ENCODE measurements at regions not wholly inside any gene's neighbourhood (a gene's known extent, or its start where the extent isn't known, plus 50 kb on each side); places are given as distances from the start of the nearest gene placed in this dataset.
"Not testable (repeated sequence)": the region's sequence is repeated elsewhere in the genome, so short reads cannot be mapped to it uniquely, and the experiment has no call there.

GRCh38 chr16:29193248-29193574 is 208.4 kb downstream of the LAT start:
- WGBS (ENCODE audit: insufficient coverage) = 100% methylated on average over 6 of the region's 14 CpGs
- H3K4me1 ChIP-seq (ENCODE audit: control extremely low read depth in 1 of 4, control insufficient read depth in 4 of 4, insufficient read depth in 4 of 4, low read length in 3 of 4); H3K36me3 ChIP-seq (ENCODE audit: control insufficient read depth in 4 of 4, insufficient read depth in 4 of 4, low read length in 3 of 4); H3K4me3 ChIP-seq (ENCODE audit: control insufficient read depth in 1 of 7, extremely low read depth in 1 of 7, insufficient read depth in 4 of 7, low read depth in 2 of 7, low read length in 6 of 7); POLR2A ChIA-PET; H3K27ac ChIP-seq (ENCODE audit: insufficient read depth in 1 of 2, low read depth in 1 of 2, low read length in 2 of 2, poor library complexity in 1 of 2, severe bottlenecking in 2 of 2); CTCF ChIA-PET; H3K9me3 ChIP-seq (ENCODE audit: control extremely low read depth in 1 of 5, control insufficient read depth in 4 of 5, insufficient read depth in 2 of 5, low read depth in 1 of 5, low read length in 4 of 5); DNase-seq; H3K27me3 ChIP-seq (replicated peaks in 2 of 5; ENCODE audit: control insufficient read depth in 4 of 5, insufficient read depth in 5 of 5, low read length in 4 of 5): not testable (repeated sequence)

GRCh38 chr16:29192329-29193247 is 207.7 kb downstream of the LAT start:
- ChIA-PET CTCF (no interaction called here), POLR2A (no interaction called here)
- H3K4me3 ChIP-seq (ENCODE audit: control insufficient read depth in 1 of 7, extremely low read depth in 1 of 7, insufficient read depth in 4 of 7, low read depth in 2 of 7, low read length in 6 of 7) = no peak overlapping the region
- H3K27ac ChIP-seq (ENCODE audit: insufficient read depth in 1 of 2, low read depth in 1 of 2, low read length in 2 of 2, poor library complexity in 1 of 2, severe bottlenecking in 2 of 2) = no peak overlapping the region
- 96% methylated on average over 11 of the region's 17 CpGs for WGBS (ENCODE audit: insufficient coverage)
- no peaks in the 10 kb centered on the region for H3K4me1 ChIP-seq (ENCODE audit: control extremely low read depth in 1 of 4, control insufficient read depth in 4 of 4, insufficient read depth in 4 of 4, low read length in 3 of 4)
- peaks cover 0 to 2% (median 0%) of the 10 kb centered on the region in 4 experiments for H3K36me3 ChIP-seq (ENCODE audit: control insufficient read depth in 4 of 4, insufficient read depth in 4 of 4, low read length in 3 of 4)
- no peak for DNase-seq
- H3K27me3 ChIP-seq (replicated peaks in 2 of 5; ENCODE audit: control insufficient read depth in 4 of 5, insufficient read depth in 5 of 5, low read length in 4 of 5) = no peaks in the 10 kb centered on the region
- H3K9me3 ChIP-seq (ENCODE audit: control extremely low read depth in 1 of 5, control insufficient read depth in 4 of 5, insufficient read depth in 2 of 5, low read depth in 1 of 5, low read length in 4 of 5) = no peaks in the 10 kb centered on the region

GRCh38 chr16:29191636-29192180 is 206.9 kb downstream of the LAT start:
- H3K4me3 ChIP-seq (ENCODE audit: control insufficient read depth in 1 of 7, extremely low read depth in 1 of 7, insufficient read depth in 4 of 7, low read depth in 2 of 7, low read length in 6 of 7); H3K27ac ChIP-seq (ENCODE audit: insufficient read depth in 1 of 2, low read depth in 1 of 2, low read length in 2 of 2, poor library complexity in 1 of 2, severe bottlenecking in 2 of 2); H3K9me3 ChIP-seq (ENCODE audit: control extremely low read depth in 1 of 5, control insufficient read depth in 4 of 5, insufficient read depth in 2 of 5, low read depth in 1 of 5, low read length in 4 of 5); DNase-seq; H3K27me3 ChIP-seq (replicated peaks in 2 of 5; ENCODE audit: control insufficient read depth in 4 of 5, insufficient read depth in 5 of 5, low read length in 4 of 5); POLR2A ChIA-PET; CTCF ChIA-PET; H3K36me3 ChIP-seq (ENCODE audit: control insufficient read depth in 4 of 4, insufficient read depth in 4 of 4, low read length in 3 of 4); H3K4me1 ChIP-seq (ENCODE audit: control extremely low read depth in 1 of 4, control insufficient read depth in 4 of 4, insufficient read depth in 4 of 4, low read length in 3 of 4): not testable (repeated sequence)
- WGBS (ENCODE audit: insufficient coverage) = 100% methylated on average over 3 of the region's 12 CpGs

GRCh38 chr16:29190553-29191431 is 205.9 kb downstream of the LAT start:
- H3K4me1 ChIP-seq (ENCODE audit: control extremely low read depth in 1 of 4, control insufficient read depth in 4 of 4, insufficient read depth in 4 of 4, low read length in 3 of 4); H3K27me3 ChIP-seq (replicated peaks in 2 of 5; ENCODE audit: control insufficient read depth in 4 of 5, insufficient read depth in 5 of 5, low read length in 4 of 5); H3K9me3 ChIP-seq (ENCODE audit: control extremely low read depth in 1 of 5, control insufficient read depth in 4 of 5, insufficient read depth in 2 of 5, low read depth in 1 of 5, low read length in 4 of 5); CTCF ChIA-PET; DNase-seq; H3K36me3 ChIP-seq (ENCODE audit: control insufficient read depth in 4 of 4, insufficient read depth in 4 of 4, low read length in 3 of 4); H3K4me3 ChIP-seq (ENCODE audit: control insufficient read depth in 1 of 7, extremely low read depth in 1 of 7, insufficient read depth in 4 of 7, low read depth in 2 of 7, low read length in 6 of 7); POLR2A ChIA-PET; H3K27ac ChIP-seq (ENCODE audit: insufficient read depth in 1 of 2, low read depth in 1 of 2, low read length in 2 of 2, poor library complexity in 1 of 2, severe bottlenecking in 2 of 2): not testable (repeated sequence)
- WGBS (ENCODE audit: insufficient coverage) = 100% methylated on average over 4 of the region's 19 CpGs

GRCh38 chr16:29188806-29189205 is 204.0 kb downstream of the LAT start:
- WGBS (ENCODE audit: insufficient coverage) = 100% methylated on average over 7 of the region's 9 CpGs
- POLR2A ChIA-PET; H3K4me1 ChIP-seq (ENCODE audit: control extremely low read depth in 1 of 4, control insufficient read depth in 4 of 4, insufficient read depth in 4 of 4, low read length in 3 of 4); H3K27me3 ChIP-seq (replicated peaks in 2 of 5; ENCODE audit: control insufficient read depth in 4 of 5, insufficient read depth in 5 of 5, low read length in 4 of 5); H3K9me3 ChIP-seq (ENCODE audit: control extremely low read depth in 1 of 5, control insufficient read depth in 4 of 5, insufficient read depth in 2 of 5, low read depth in 1 of 5, low read length in 4 of 5); H3K4me3 ChIP-seq (ENCODE audit: control insufficient read depth in 1 of 7, extremely low read depth in 1 of 7, insufficient read depth in 4 of 7, low read depth in 2 of 7, low read length in 6 of 7); DNase-seq; CTCF ChIA-PET; H3K36me3 ChIP-seq (ENCODE audit: control insufficient read depth in 4 of 4, insufficient read depth in 4 of 4, low read length in 3 of 4); H3K27ac ChIP-seq (ENCODE audit: insufficient read depth in 1 of 2, low read depth in 1 of 2, low read length in 2 of 2, poor library complexity in 1 of 2, severe bottlenecking in 2 of 2): not testable (repeated sequence)

- H3K27me3 ChIP-seq (replicated peaks in 2 of 5; ENCODE audit: control insufficient read depth in 4 of 5, insufficient read depth in 5 of 5, low read length in 4 of 5); DNase-seq; H3K9me3 ChIP-seq (ENCODE audit: control extremely low read depth in 1 of 5, control insufficient read depth in 4 of 5, insufficient read depth in 2 of 5, low read depth in 1 of 5, low read length in 4 of 5); H3K4me1 ChIP-seq (ENCODE audit: control extremely low read depth in 1 of 4, control insufficient read depth in 4 of 4, insufficient read depth in 4 of 4, low read length in 3 of 4); CTCF ChIA-PET; POLR2A ChIA-PET; H3K36me3 ChIP-seq (ENCODE audit: control insufficient read depth in 4 of 4, insufficient read depth in 4 of 4, low read length in 3 of 4); H3K27ac ChIP-seq (ENCODE audit: insufficient read depth in 1 of 2, low read depth in 1 of 2, low read length in 2 of 2, poor library complexity in 1 of 2, severe bottlenecking in 2 of 2); H3K4me3 ChIP-seq (ENCODE audit: control insufficient read depth in 1 of 7, extremely low read depth in 1 of 7, insufficient read depth in 4 of 7, low read depth in 2 of 7, low read length in 6 of 7): not testable (repeated sequence)
- WGBS (ENCODE audit: insufficient coverage) = 98% methylated on average over 24 of the region's 35 CpGs
These were observed 201.7 kb downstream of the LAT start for GRCh38 chr16:29186306-29187220.

Measured in common myeloid progenitor, CD34-positive (primary cell).